Adrenal gland (tissue), 5 donors: ENCODE measurements at regions not wholly inside any gene's neighbourhood (a gene's known extent, or its start where the extent isn't known, plus 50 kb on each side); places are given as distances from the start of the nearest gene placed in this dataset.

ENCODE experiments used
- CTCF ChIP-seq, 6 experiments: fragments of 450-650 bp in 4 of 6; fragments of 200-600 bp in 2 of 6; sonication (generic) in 1 of 6; IDR thresholded peaks; 1 replicate in 5 of 6; 2 replicates in 1 of 6; pipeline versions ENCODE4 v1.5.1 to v1.8.0; 2016 to 2021; ENCODE audit warnings: antibody characterized with exemption in 6 of 6, mild to moderate bottlenecking in 2 of 6, moderate library complexity in 1 of 6
- POLR2A ChIP-seq, 2 donors: fragments of 450-650 bp; IDR thresholded peaks; one replicate each; pipeline ENCODE4 v1.6.1; 2017; ENCODE audit warnings: antibody characterized with exemption in 2 of 2, mild to moderate bottlenecking in 2 of 2, moderate library complexity in 1 of 2
- donor health status: DM: no; HTN: no; CAD: no.

- TF ChIP-seq CTCF (IDR thresholded peaks at IDR 0.05) (no peak), POLR2A (IDR thresholded peaks at IDR 0.05) (no peak)
These were observed 68.9 kb upstream of the FAM78B start for GRCh38 chr1:166235728-166236127.
